ENCODE measurements at regions not wholly inside any gene's neighbourhood (a gene's known extent, or its start where the extent isn't known, plus 50 kb on each side); places are given as distances from the start of the nearest gene placed in this dataset.

DNA sequence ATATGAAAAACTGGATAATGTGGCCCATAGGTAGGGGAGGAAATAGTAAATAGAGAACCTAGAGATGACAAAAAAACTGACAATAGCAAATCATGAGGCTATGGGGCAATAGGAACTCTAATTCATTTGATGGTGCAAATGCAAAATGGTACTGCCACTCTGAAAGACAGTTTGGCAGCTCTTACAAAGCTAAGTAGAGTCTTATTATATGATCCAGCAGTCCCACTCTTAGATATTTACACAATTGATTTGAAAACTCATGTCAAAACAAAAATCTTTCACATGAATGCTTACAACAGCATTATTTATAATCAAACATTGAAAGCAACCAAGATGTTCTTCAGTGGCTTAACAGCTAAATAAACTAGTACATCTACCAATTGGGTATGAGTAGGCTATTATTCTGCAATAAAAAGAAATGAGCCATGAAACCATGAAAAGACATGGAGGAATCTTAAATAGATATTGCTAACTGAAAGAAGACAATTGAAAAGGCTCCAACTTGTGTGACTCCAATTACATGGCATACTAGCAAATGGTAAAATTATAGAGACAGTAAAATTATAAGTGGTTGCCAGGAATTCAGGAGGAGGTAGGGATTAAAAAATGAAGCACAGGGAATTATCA, 321.8 kb upstream of the STAC start:
- TF ChIP-seq YY1 (IDR thresholded peaks at IDR 0.05; ENCODE audit: insufficient read depth, insufficient read length) (no peak), ZNF274 (IDR thresholded peaks at IDR 0.05; ENCODE audit: low read depth, low read length) (no peak), SUZ12 (IDR thresholded peaks at IDR 0.05; ENCODE audit: extremely low read depth, insufficient read depth, insufficient read length) (no peak)
